ENCODE measurements at regions not wholly inside any gene's neighbourhood (a gene's known extent, or its start where the extent isn't known, plus 50 kb on each side); places are given as distances from the start of the nearest gene placed in this dataset.

- DNase-seq = no peak
These were observed 231.2 kb upstream of the SGCD start for GRCh38 chr5:156095709-156096241.

GRCh38 chr5:156096259-156096658 is 230.7 kb upstream of the SGCD start:
- DNase-seq = no peak

GRCh38 chr5:156103155-156103885 is 223.6 kb upstream of the SGCD start:
- peak; percentile 43 for DNase-seq

GRCh38 chr5:156109317-156110023 is 217.5 kb upstream of the SGCD start:
- DNase-seq = no peak

- no peak for DNase-seq
These were observed 207.3 kb upstream of the SGCD start for GRCh38 chr5:156119692-156120091.

GRCh38 chr5:156120777-156121176 is 206.2 kb upstream of the SGCD start:
- peak; percentile 94 for DNase-seq

- peak; percentile 94 for DNase-seq
These were observed 205.7 kb upstream of the SGCD start for GRCh38 chr5:156121234-156121633.

- DNase-seq = peak; percentile 59
These were observed 205.1 kb upstream of the SGCD start for GRCh38 chr5:156121882-156122281.

GRCh38 chr5:156124708-156125107 is 202.3 kb upstream of the SGCD start:
- DNase-seq = no peak

- DNase-seq = no peak
These were observed 201.8 kb upstream of the SGCD start for GRCh38 chr5:156125118-156125517.

- DNase-seq = no peak
These were observed 200.2 kb upstream of the SGCD start for GRCh38 chr5:156126716-156127115.

- DNase-seq = no peak
These were observed 198.9 kb upstream of the SGCD start for GRCh38 chr5:156128026-156128425.

GRCh38 chr5:156134216-156134615 is 192.7 kb upstream of the SGCD start:
- no peak for DNase-seq

GRCh38 chr5:156135531-156135930 is 191.4 kb upstream of the SGCD start:
- no peak for DNase-seq

- peak; percentile 45 for DNase-seq
These were observed 189.7 kb upstream of the SGCD start for GRCh38 chr5:156137071-156137869.

- DNase-seq = no peak
These were observed 184.1 kb upstream of the SGCD start for GRCh38 chr5:156142867-156143266.

GRCh38 chr5:156147261-156147943 is 179.6 kb upstream of the SGCD start:
- peak; percentile 79 for DNase-seq

- DNase-seq = peak; percentile 81
These were observed 179.0 kb upstream of the SGCD start for GRCh38 chr5:156147944-156148285.

GRCh38 chr5:156148301-156148700 is 178.7 kb upstream of the SGCD start:
- no peak for DNase-seq

- DNase-seq = peak; percentile 77
These were observed 177.8 kb upstream of the SGCD start for GRCh38 chr5:156149213-156149612.

- no peak for DNase-seq
These were observed 173.4 kb upstream of the SGCD start for GRCh38 chr5:156153602-156154001.

GRCh38 chr5:156154757-156155156 is 172.2 kb upstream of the SGCD start:
- DNase-seq = peak; percentile 37

- DNase-seq = peak; percentile 46
These were observed 171.4 kb upstream of the SGCD start for GRCh38 chr5:156155598-156155997.
